ENCODE measurements at regions not wholly inside any gene's neighbourhood (a gene's known extent, or its start where the extent isn't known, plus 50 kb on each side); places are given as distances from the start of the nearest gene placed in this dataset.

- TF ChIP-seq, protein P1, sequence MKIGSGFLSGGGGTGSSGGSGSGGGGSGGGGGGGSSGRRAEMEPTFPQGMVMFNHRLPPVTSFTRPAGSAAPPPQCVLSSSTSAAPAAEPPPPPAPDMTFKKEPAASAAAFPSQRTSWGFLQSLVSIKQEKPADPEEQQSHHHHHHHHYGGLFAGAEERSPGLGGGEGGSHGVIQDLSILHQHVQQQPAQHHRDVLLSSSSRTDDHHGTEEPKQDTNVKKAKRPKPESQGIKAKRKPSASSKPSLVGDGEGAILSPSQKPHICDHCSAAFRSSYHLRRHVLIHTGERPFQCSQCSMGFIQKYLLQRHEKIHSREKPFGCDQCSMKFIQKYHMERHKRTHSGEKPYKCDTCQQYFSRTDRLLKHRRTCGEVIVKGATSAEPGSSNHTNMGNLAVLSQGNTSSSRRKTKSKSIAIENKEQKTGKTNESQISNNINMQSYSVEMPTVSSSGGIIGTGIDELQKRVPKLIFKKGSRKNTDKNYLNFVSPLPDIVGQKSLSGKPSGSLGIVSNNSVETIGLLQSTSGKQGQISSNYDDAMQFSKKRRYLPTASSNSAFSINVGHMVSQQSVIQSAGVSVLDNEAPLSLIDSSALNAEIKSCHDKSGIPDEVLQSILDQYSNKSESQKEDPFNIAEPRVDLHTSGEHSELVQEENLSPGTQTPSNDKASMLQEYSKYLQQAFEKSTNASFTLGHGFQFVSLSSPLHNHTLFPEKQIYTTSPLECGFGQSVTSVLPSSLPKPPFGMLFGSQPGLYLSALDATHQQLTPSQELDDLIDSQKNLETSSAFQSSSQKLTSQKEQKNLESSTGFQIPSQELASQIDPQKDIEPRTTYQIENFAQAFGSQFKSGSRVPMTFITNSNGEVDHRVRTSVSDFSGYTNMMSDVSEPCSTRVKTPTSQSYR (CRISPR knock-in tag; IDR thresholded peaks at IDR 0.05; ENCODE audit: borderline replicate concordance): peak; percentile 57; the same call in 1 of the 2 replicates
- no peak for TF ChIP-seq ZNF503 (CRISPR knock-in tag; IDR thresholded peaks at IDR 0.05)
- no peak for TF ChIP-seq ELF4 (CRISPR knock-in tag; IDR thresholded peaks at IDR 0.05; ENCODE audit: borderline replicate concordance)
- TF ChIP-seq ARID4A (CRISPR knock-in tag; IDR thresholded peaks at IDR 0.05; ENCODE audit: borderline replicate concordance): peak; percentile 57; the same call in 1 of the 2 replicates
- TF ChIP-seq MLLT10 (CRISPR knock-in tag; IDR thresholded peaks at IDR 0.05): no peak
- TF ChIP-seq, protein P2, sequence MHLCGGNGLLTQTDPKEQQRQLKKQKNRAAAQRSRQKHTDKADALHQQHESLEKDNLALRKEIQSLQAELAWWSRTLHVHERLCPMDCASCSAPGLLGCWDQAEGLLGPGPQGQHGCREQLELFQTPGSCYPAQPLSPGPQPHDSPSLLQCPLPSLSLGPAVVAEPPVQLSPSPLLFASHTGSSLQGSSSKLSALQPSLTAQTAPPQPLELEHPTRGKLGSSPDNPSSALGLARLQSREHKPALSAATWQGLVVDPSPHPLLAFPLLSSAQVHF (CRISPR knock-in tag; IDR thresholded peaks at IDR 0.05): peak; percentile 93
- TF ChIP-seq LCORL (IDR thresholded peaks at IDR 0.05): no peak
- TF ChIP-seq LCORL (CRISPR knock-in tag; IDR thresholded peaks at IDR 0.05): peak; percentile 83
- no peak for TF ChIP-seq KLF12 (CRISPR knock-in tag; IDR thresholded peaks at IDR 0.05; ENCODE audit: borderline replicate concordance)
- TF ChIP-seq, protein P3, sequence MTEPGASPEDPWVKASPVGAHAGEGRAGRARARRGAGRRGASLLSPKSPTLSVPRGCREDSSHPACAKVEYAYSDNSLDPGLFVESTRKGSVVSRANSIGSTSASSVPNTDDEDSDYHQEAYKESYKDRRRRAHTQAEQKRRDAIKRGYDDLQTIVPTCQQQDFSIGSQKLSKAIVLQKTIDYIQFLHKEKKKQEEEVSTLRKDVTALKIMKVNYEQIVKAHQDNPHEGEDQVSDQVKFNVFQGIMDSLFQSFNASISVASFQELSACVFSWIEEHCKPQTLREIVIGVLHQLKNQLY (CRISPR knock-in tag; IDR thresholded peaks at IDR 0.05): peak; percentile 77; the same call in 1 of the 2 replicates
- peak; percentile 76; the same call in 1 of the 2 replicates for TF ChIP-seq SAFB2 (CRISPR knock-in tag; IDR thresholded peaks at IDR 0.05; ENCODE audit: borderline replicate concordance, low read depth)
- TF ChIP-seq, protein P4, sequence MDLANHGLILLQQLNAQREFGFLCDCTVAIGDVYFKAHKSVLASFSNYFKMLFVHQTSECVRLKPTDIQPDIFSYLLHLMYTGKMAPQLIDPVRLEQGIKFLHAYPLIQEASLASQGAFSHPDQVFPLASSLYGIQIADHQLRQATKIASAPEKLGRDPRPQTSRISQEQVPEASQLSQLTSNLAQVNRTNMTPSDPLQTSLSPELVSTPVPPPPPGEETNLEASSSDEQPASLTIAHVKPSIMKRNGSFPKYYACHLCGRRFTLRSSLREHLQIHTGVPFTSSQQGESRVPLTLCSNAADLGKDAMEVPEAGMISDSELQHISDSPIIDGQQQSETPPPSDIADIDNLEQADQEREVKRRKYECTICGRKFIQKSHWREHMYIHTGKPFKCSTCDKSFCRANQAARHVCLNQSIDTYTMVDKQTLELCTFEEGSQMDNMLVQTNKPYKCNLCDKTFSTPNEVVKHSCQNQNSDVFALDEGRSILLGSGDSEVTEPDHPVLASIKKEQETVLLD (CRISPR knock-in tag; IDR thresholded peaks at IDR 0.05; ENCODE audit: low read depth): peak; percentile 40; the same call in 1 of the 2 replicates
- TF ChIP-seq ZNF235 (CRISPR knock-in tag; IDR thresholded peaks at IDR 0.05; ENCODE audit: borderline replicate concordance): peak; percentile 82; the same call in 1 of the 2 replicates
- no peak for TF ChIP-seq SMC3 (IDR thresholded peaks at IDR 0.05; ENCODE audit: low read length)
Observed at GRCh38 chr6:27630727-27631608, 158.1 kb upstream of the ZNF184 start (continued).

Data from HepG2 (cell line).